ENCODE measurements at regions not wholly inside any gene's neighbourhood (a gene's known extent, or its start where the extent isn't known, plus 50 kb on each side); places are given as distances from the start of the nearest gene placed in this dataset.

- no peak overlapping the region for H3K4me3 ChIP-seq (ENCODE audit: control insufficient read depth, low read depth, low read length)
- no peak for DNase-seq (ENCODE audit: low read depth)
- no peak for TF ChIP-seq CTCF (IDR thresholded peaks at IDR 0.05; ENCODE audit: control insufficient read depth, insufficient read depth, low read depth, low read length, missing control alignments)
These were observed 129.8 kb downstream of the VEGFA start for GRCh38 chr6:43899830-43900229.

- no peak for DNase-seq (ENCODE audit: low read depth)
- H3K4me3 ChIP-seq (ENCODE audit: control insufficient read depth, low read depth, low read length): no peak overlapping the region
- TF ChIP-seq CTCF (IDR thresholded peaks at IDR 0.05; ENCODE audit: control insufficient read depth, insufficient read depth, low read depth, low read length, missing control alignments): no peak
These were observed 128.5 kb downstream of the VEGFA start for GRCh38 chr6:43898358-43899131.

GRCh38 chr6:43897571-43898302 lies 127.7 kb downstream of the VEGFA start:
- DNase-seq (ENCODE audit: low read depth): no peak
- TF ChIP-seq CTCF (IDR thresholded peaks at IDR 0.05; ENCODE audit: control insufficient read depth, insufficient read depth, low read depth, low read length, missing control alignments): no peak
- no peak overlapping the region for H3K4me3 ChIP-seq (ENCODE audit: control insufficient read depth, low read depth, low read length)

GRCh38 chr6:43896329-43897255 lies 126.6 kb downstream of the VEGFA start:
- H3K4me3 ChIP-seq (ENCODE audit: control insufficient read depth, low read depth, low read length): no peak overlapping the region
- TF ChIP-seq CTCF (IDR thresholded peaks at IDR 0.05; ENCODE audit: control insufficient read depth, insufficient read depth, low read depth, low read length, missing control alignments): no peak
- DNase-seq (ENCODE audit: low read depth): no peak

GRCh38 chr6:43895656-43896328 lies 125.8 kb downstream of the VEGFA start:
- no peak for DNase-seq (ENCODE audit: low read depth)
- H3K4me3 ChIP-seq (ENCODE audit: control insufficient read depth, low read depth, low read length): no peak overlapping the region
- TF ChIP-seq CTCF (IDR thresholded peaks at IDR 0.05; ENCODE audit: control insufficient read depth, insufficient read depth, low read depth, low read length, missing control alignments): no peak

- H3K4me3 ChIP-seq (ENCODE audit: control insufficient read depth, low read depth, low read length): no peak overlapping the region
- DNase-seq (ENCODE audit: low read depth): no peak
- no peak for TF ChIP-seq CTCF (IDR thresholded peaks at IDR 0.05; ENCODE audit: control insufficient read depth, insufficient read depth, low read depth, low read length, missing control alignments)
These were observed 123.1 kb downstream of the VEGFA start for GRCh38 chr6:43893073-43893472.
